Sigmoid colon (tissue), 4 donors: ENCODE measurements at regions not wholly inside any gene's neighbourhood (a gene's known extent, or its start where the extent isn't known, plus 50 kb on each side); places are given as distances from the start of the nearest gene placed in this dataset.
"Not testable (repeated sequence)": the region's sequence is repeated elsewhere in the genome, so short reads cannot be mapped to it uniquely, and the experiment has no call there.

Source experiments
- EP300 ChIP-seq, 4 donors: sonication (generic); formaldehyde crosslinking; IDR thresholded peaks; one replicate each; pipeline ENCODE4 v1.6.1; 2017; ENCODE audit warnings: antibody characterized with exemption in 4 of 4
- POLR2AphosphoS5 ChIP-seq, 4 donors: sonication (generic); formaldehyde crosslinking; IDR thresholded peaks; one replicate each; pipeline ENCODE4 v1.6.1; 2017; ENCODE audit warnings: antibody characterized with exemption in 4 of 4
- TF ChIP-seq, protein P1 (sequence below), 4 experiments: fragments of 450-650 bp in 3 of 4; fragments of 200-600 bp in 1 of 4; IDR thresholded peaks; one replicate each; pipeline ENCODE4 v1.5.1; 2016 to 2019; ENCODE audit warnings: antibody characterized with exemption in 4 of 4, mild to moderate bottlenecking in 3 of 4, moderate library complexity in 2 of 4

DNA sequence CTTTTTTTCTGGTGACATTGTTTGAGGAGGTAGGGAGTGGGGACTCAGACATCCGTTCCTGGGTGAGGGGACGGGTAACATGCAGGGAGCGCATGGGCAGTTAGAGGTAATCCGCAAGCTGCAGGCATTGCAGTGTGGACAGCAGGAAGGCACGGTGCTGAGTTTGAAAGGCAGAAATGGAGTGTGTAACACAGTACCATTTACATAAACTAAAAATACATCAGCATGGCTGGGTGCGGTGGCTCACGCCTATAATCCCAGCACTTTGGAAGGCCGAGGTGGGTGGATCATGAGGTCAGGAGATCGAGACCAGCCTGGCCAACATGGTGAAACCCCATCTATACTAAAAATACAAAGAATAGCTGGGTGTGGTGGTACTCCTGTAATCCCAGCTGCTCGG lies 109.3 kb upstream of the EXOC2 start:
- TF ChIP-seq, protein P1, sequence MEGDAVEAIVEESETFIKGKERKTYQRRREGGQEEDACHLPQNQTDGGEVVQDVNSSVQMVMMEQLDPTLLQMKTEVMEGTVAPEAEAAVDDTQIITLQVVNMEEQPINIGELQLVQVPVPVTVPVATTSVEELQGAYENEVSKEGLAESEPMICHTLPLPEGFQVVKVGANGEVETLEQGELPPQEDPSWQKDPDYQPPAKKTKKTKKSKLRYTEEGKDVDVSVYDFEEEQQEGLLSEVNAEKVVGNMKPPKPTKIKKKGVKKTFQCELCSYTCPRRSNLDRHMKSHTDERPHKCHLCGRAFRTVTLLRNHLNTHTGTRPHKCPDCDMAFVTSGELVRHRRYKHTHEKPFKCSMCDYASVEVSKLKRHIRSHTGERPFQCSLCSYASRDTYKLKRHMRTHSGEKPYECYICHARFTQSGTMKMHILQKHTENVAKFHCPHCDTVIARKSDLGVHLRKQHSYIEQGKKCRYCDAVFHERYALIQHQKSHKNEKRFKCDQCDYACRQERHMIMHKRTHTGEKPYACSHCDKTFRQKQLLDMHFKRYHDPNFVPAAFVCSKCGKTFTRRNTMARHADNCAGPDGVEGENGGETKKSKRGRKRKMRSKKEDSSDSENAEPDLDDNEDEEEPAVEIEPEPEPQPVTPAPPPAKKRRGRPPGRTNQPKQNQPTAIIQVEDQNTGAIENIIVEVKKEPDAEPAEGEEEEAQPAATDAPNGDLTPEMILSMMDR (IDR thresholded peaks at IDR 0.05) = not testable (repeated sequence)
- TF ChIP-seq POLR2AphosphoS5, EP300 (IDR thresholded peaks at IDR 0.05): not testable (repeated sequence)
